ENCODE measurements at regions not wholly inside any gene's neighbourhood (a gene's known extent, or its start where the extent isn't known, plus 50 kb on each side); places are given as distances from the start of the nearest gene placed in this dataset.
"Not testable (repeated sequence)": the region's sequence is repeated elsewhere in the genome, so short reads cannot be mapped to it uniquely, and the experiment has no call there.

GRCh38 chr18:14188751-14189406 is 56.6 kb upstream of the ZNF519 start:
- DNase-seq: not testable (repeated sequence)

Measured in stimulated activated CD4-positive, alpha-beta T cell treated with anti-CD3 and anti-CD28 coated beads, Interleukin-2, amount 100 ng/mL, for 48 hours (primary cell).